HEK293T (cell line): ENCODE measurements at regions not wholly inside any gene's neighbourhood (a gene's known extent, or its start where the extent isn't known, plus 50 kb on each side); places are given as distances from the start of the nearest gene placed in this dataset.
"Not testable (repeated sequence)": the region's sequence is repeated elsewhere in the genome, so short reads cannot be mapped to it uniquely, and the experiment has no call there.

Experiments
- CTCF ChIA-PET: fragments of 350-600 bp; formaldehyde crosslinking; extraction: SDS; loops from one replicate; lab custom pipeline; 2021; ENCODE audit warnings: antibody characterized with exemption, inconsistent platforms; lab: Yijun Ruan, JAX
- POLR2A ChIA-PET: fragments of 350-600 bp; formaldehyde crosslinking; extraction: SDS; loops from one replicate; lab custom pipeline; 2020; ENCODE audit warnings: antibody characterized with exemption, inconsistent platforms; lab: Yijun Ruan, JAX
- DNase-seq: peaks from one replicate; pipeline ENCODE4 v3.0.0; 2012; ENCODE audit warnings: mixed read lengths; ENCODE audit errors: extremely low spot score
- ARNT ChIP-seq: fragments of 450-650 bp; IDR thresholded peaks from 2 replicates; pipeline ENCODE4 v1.6.1; 2017; ENCODE audit warnings: mild to moderate bottlenecking
- BHLHE40 ChIP-seq: fragments of 450-650 bp; IDR thresholded peaks from 2 replicates; pipeline ENCODE4 v1.6.1; 2016; ENCODE audit warnings: mild to moderate bottlenecking, moderate library complexity, borderline replicate concordance
- CTBP1 ChIP-seq: fragments of 450-650 bp; IDR thresholded peaks from 2 replicates; pipeline ENCODE4 v1.6.1; 2016; ENCODE audit warnings: borderline replicate concordance
- ELF4 ChIP-seq: fragments of 450-650 bp; IDR thresholded peaks from 2 replicates; pipeline ENCODE4 v1.6.1; 2017; ENCODE audit warnings: antibody characterized with exemption
- FOXA1 ChIP-seq: fragments of 450-650 bp; IDR thresholded peaks from 2 replicates; pipeline ENCODE4 v1.6.1; 2016; ENCODE audit warnings: mild to moderate bottlenecking
- FOXK2 ChIP-seq: fragments of 450-650 bp; IDR thresholded peaks from 2 replicates; pipeline ENCODE4 v1.6.1; 2016; ENCODE audit warnings: mild to moderate bottlenecking
- FOXM1 ChIP-seq: fragments of 450-650 bp; IDR thresholded peaks from 2 replicates; pipeline ENCODE4 v1.6.1; 2017; ENCODE audit warnings: mild to moderate bottlenecking, borderline replicate concordance
- HDGF ChIP-seq: fragments of 450-650 bp; IDR thresholded peaks from 2 replicates; pipeline ENCODE4 v1.6.1; 2017; ENCODE audit warnings: antibody characterized with exemption, borderline replicate concordance
- L3MBTL2 ChIP-seq: fragments of 450-650 bp; conservative IDR thresholded peaks from 2 replicates; pipeline ENCODE4 v1.6.1; 2016; ENCODE audit warnings: mild to moderate bottlenecking
- LEF1 ChIP-seq: fragments of 450-650 bp; IDR thresholded peaks from 2 replicates; pipeline ENCODE4 v1.6.1; 2017; ENCODE audit warnings: mild to moderate bottlenecking, borderline replicate concordance
- NFRKB ChIP-seq: fragments of 450-650 bp; IDR thresholded peaks from 2 replicates; pipeline ENCODE4 v1.6.1; 2016; ENCODE audit warnings: mild to moderate bottlenecking, moderate library complexity
- SP1 ChIP-seq: fragments of 450-650 bp; IDR thresholded peaks from 2 replicates; pipeline ENCODE4 v1.6.1; 2017
- SUZ12 ChIP-seq: fragments of 450-650 bp; IDR thresholded peaks from 2 replicates; pipeline ENCODE4 v1.6.1; 2016; ENCODE audit warnings: mild to moderate bottlenecking
- TARDBP ChIP-seq: fragments of 450-650 bp; IDR thresholded peaks from 2 replicates; pipeline ENCODE4 v1.6.1; 2016
- ZNF384 ChIP-seq: fragments of 450-650 bp; IDR thresholded peaks from 2 replicates; pipeline ENCODE4 v1.6.1; 2016
- TF ChIP-seq, protein P1 (sequence below): fragments of 450-650 bp; IDR thresholded peaks from 2 replicates; pipeline ENCODE4 v1.6.1; 2016

DNA sequence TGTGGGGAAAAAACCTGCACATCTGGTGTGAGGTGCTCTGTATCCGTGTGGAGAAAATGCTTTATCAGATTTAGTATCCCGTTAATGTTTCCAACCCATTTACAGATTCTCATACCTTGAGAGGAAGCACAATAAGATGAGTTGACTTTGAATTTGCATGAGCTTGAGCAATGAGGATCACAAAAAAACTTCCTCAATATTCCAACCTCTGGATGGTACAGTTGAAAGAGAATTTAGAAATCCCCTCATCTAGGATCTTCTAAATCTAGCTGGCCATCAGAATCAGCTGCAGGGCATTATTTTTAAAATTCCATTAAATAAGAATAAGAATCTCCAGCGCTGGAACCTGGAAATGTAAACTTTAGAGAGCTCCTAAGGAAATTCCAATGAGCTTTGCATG, 82.5 kb upstream of the NR5A2 start:
- no peak for DNase-seq
- CTCF ChIA-PET: no interaction called here
- no peak for TF ChIP-seq HDGF
- TF ChIP-seq FOXM1: no peak
- no peak for TF ChIP-seq ELF4
- POLR2A ChIA-PET: no interaction called here

- TF ChIP-seq CTBP1: no peak
- no peak for TF ChIP-seq HDGF
- no peak for TF ChIP-seq FOXK2
- TF ChIP-seq FOXA1: no peak
- TF ChIP-seq BHLHE40: no peak
- no peak for TF ChIP-seq ZNF384
- TF ChIP-seq NFRKB: no peak
- no peak for TF ChIP-seq L3MBTL2
- TF ChIP-seq LEF1: no peak
- no peak for TF ChIP-seq ELF4
- TF ChIP-seq, protein P1, sequence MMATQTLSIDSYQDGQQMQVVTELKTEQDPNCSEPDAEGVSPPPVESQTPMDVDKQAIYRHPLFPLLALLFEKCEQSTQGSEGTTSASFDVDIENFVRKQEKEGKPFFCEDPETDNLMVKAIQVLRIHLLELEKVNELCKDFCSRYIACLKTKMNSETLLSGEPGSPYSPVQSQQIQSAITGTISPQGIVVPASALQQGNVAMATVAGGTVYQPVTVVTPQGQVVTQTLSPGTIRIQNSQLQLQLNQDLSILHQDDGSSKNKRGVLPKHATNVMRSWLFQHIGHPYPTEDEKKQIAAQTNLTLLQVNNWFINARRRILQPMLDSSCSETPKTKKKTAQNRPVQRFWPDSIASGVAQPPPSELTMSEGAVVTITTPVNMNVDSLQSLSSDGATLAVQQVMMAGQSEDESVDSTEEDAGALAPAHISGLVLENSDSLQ: no peak
- TF ChIP-seq ARNT: no peak
- no peak for TF ChIP-seq TARDBP
- TF ChIP-seq SP1: no peak
- ChIA-PET POLR2A (no interaction called here), CTCF (no interaction called here)
- DNase-seq: no peak
These were observed 81.9 kb upstream of the NR5A2 start for GRCh38 chr1:199945591-199945990.

- no peak for DNase-seq
- ChIA-PET CTCF (interaction anchor here (0.7 kb wide), 1 partner anchor 212 kb away, joined by 3 read pairs; no protein-coding TSS in a partner anchor), POLR2A (no interaction called here)
- TF ChIP-seq LEF1: no peak
- TF ChIP-seq, protein P1: no peak
- no peak for TF ChIP-seq BHLHE40
- TF ChIP-seq TARDBP: no peak
- TF ChIP-seq SUZ12: no peak
These were observed 81.0 kb upstream of the NR5A2 start for GRCh38 chr1:199946305-199947155.

- ChIA-PET POLR2A (no interaction called here), CTCF (no interaction called here)
- peak; percentile 39 for DNase-seq
- TF ChIP-seq, protein P1: no peak
- peak; percentile 34; the same call in 1 of the 2 replicates for TF ChIP-seq ZNF384
These were observed 78.8 kb upstream of the NR5A2 start for GRCh38 chr1:199948587-199949280.

DNA sequence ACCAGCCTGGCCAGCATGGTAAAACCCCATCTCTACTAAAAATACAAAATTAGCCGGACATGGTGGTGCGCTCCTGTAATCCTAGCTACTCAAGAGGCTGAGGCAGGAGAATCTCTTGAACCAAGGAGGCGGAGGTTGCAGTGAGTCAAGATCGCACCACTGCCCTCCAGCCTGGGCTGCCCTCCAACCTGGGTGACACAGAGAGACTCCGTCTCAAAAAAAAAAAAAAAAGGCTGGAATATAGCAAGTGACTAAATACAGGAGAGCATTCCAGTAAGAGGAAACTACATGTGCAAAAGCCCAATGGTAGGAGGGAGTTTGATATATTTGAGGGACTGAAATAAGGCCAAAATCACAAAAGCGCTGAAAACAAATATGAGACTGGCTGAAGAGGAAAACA, 76.5 kb upstream of the NR5A2 start:
- CTCF ChIA-PET, DNase-seq, POLR2A ChIA-PET: not testable (repeated sequence)

DNA sequence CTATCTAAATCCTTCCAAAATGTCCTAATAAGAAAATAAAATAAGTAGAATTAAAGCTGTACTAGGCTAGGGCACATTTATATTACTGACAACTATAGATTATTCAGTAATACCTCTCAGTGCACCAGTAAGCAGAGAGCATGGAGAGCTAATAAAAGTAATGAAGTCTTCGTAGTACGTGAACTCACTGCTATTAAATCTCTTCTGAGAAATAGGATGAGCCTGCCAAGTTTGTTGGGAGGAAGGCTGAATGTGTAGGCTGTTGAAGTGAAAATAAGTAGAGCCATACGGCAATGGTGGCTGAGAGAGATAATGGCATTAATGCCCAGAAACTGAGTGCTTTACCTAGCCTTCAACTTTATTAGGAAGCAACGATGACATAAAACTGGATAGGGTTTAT, 73.9 kb upstream of the NR5A2 start:
- ChIA-PET CTCF (no interaction called here), POLR2A (no interaction called here)
- TF ChIP-seq ZNF384 (no peak), TARDBP (no peak), ELF4 (no peak), LEF1 (no peak), FOXA1 (no peak), BHLHE40 (no peak), CTBP1 (no peak), NFRKB (no peak), FOXM1 (no peak), SUZ12 (no peak)
- no peak for DNase-seq

GRCh38 chr1:199954699-199955098, 72.8 kb upstream of the NR5A2 start:
- TF ChIP-seq NFRKB (no peak), FOXA1 (no peak), ARNT (no peak), ELF4 (no peak), SUZ12 (no peak), SP1 (no peak), ZNF384 (no peak), HDGF (no peak), L3MBTL2 (no peak), FOXM1 (no peak), FOXK2 (no peak), BHLHE40 (no peak), LEF1 (no peak), TARDBP (no peak), CTBP1 (no peak)
- TF ChIP-seq, protein P1: no peak
- CTCF ChIA-PET: no interaction called here
- POLR2A ChIA-PET: no interaction called here
- DNase-seq: peak; percentile 72
